Fibroblast of skin of left quadriceps (primary cell): ENCODE measurements at regions not wholly inside any gene's neighbourhood (a gene's known extent, or its start where the extent isn't known, plus 50 kb on each side); places are given as distances from the start of the nearest gene placed in this dataset.

Experiments used
- DNase-seq, 2 experiments: peaks; one replicate each; pipeline ENCODE4 v3.0.0-alpha.2; 2013; ENCODE audit warnings: low read depth in 2 of 2

DNA sequence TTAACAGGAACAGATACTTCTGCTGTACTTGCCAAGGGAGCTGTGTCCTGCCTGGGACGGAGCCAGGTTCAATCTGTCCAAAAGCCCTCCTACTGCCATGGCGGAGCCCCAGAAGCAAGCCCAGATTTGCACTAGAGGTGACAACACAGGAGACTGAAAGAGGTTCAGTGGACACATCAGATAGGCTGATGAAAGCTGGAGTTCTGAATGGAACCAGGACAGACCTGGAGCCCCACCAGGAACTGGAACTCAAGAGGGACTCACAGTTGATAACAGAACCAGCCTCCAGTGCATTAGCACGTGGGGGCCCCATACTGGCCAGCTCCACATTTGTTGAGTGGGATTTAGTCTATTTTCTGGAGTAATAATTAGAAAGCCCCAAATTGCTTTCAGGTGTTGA is 315.5 kb downstream of the ARRDC4 start:
- DNase-seq = no peak

DNA sequence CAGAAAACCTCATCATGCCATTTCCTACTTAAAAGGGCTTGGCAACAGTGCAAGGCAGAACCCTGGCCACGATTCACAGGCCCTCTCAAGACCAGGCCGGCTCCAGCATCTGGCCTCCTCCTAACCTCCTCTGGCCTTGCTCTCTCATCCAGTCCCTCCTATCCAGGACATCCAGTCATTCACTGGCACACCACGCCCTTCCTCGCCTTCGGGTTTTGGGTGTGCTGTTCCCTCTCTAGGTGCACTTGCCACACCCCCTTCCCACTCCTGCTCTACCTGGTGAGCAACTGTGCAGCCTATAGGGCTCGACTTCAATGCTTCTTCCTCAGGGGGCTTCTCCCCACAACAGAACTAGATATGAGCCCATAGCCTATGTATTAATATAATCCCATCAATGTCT is 317.1 kb downstream of the ARRDC4 start:
- no peak for DNase-seq

DNA sequence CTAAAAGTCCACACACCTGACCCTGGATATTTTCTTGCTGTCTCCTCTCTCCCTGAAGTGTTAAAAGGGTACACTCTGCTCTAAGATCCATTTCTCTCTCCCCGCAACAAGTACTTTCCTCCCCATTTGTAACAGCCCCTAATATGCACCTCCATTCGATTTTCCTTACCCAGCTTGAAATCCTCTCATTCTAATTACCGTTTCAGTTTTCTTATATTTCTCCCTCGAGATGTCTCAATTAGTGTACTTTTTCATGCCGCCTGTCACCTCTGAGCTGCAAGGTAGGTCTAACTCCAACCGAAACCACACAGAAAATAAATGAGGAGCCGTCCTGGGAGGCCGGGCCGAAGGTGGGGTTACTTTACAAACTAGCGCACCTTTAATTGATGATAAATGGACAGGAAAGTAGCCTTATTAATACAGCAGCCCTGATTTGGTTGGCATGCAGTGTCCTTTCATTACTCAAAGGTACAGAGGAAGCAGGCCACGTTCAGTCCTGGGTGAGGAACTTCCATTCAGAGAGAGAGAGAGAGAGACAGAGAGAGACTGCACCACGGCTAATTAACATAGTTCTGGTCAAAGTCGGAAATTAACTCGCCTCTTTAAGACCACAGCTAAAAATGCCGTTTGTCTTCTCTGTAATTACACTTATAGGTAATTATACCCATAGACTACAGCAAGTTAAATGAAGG is 319.9 kb downstream of the ARRDC4 start:
- no peak for DNase-seq

DNA sequence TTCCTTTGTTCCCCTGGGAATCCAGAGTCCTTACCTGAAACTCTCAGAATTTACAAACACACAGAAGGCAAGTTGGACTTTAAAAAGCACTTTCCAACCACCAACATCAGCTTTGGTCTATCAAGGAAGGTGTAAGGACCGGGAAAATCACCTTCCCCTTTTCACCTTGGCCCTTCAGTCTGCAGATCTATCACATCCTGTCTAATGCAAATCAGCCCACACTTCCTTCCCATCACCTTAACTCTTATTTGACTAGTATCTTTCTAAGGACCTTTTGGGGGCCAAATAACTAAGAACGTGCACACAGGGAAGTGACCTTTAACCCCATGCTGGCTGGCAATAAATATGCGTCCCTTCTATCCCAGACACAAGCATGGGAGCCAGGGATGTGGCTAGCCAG is 320.6 kb downstream of the ARRDC4 start:
- no peak for DNase-seq

DNA sequence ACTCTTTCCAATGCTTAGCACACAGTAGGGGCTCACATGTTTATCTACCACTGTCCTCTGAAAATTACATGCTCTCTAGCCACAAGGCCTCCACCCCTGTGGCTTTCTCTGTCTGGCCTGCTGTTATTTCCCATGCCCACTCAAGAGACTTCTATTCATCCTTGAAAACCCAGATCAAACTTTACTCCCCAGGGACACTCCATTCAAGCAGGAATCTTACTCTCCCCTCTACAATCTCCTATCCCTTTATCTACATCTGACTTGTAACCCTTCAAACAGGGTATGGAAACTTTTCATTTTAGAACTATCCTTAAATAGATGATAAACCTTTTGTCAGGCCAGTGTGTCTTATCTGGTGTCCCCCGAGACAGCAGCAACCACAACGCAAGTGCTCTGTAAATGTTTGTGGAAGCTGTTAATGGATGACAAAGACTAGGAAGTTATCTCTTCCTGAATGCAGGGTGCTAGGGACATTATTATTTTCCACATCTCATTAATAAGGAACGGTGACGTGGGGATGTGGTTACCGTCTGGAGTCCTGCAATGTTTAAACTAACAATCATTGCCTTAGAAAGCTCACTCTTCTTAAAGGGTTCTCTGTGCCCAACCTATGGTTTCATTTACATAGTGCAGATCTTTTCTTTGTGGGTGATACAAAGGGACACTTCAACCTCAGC is 322.3 kb downstream of the ARRDC4 start:
- no peak for DNase-seq

DNA sequence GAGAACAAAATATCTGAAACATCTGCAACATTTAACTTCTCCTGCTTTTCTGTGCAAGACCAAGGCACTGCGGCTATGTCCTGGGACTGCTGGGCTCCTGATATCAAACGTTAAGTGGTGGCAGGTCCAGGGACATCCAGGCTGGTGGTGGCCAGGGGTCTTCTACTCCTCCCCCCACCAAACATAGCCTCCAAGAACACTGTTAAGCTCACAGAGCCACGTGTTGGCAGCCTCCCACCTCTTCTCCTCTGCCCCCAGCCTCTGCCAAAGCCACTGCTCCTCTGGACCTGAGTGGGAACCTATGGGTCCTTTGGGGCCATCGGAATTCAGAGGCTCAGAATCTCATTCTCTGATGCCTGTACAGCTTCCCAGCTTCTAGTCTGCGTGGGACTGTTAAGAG is 325.7 kb downstream of the ARRDC4 start:
- DNase-seq = no peak

DNA sequence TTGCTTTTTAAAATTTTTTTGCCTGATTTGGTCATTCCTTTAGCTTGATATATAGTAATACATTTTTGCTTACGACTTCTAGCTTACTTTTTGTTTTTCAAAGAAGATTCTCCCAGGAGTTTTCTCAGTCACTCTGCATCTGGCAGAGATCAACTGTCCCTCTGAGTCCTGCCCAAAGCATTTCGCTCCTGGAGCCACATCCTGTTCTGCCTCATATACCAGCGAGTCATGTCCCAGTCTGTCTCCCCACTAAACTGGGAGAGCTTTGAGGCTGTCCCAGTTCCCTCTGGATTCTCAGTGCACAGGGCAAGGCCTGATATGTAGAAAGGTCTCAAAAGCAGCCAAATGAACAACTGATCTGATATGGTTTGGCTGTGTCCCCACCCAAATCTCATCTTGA is 326.3 kb downstream of the ARRDC4 start:
- DNase-seq = no peak

DNA sequence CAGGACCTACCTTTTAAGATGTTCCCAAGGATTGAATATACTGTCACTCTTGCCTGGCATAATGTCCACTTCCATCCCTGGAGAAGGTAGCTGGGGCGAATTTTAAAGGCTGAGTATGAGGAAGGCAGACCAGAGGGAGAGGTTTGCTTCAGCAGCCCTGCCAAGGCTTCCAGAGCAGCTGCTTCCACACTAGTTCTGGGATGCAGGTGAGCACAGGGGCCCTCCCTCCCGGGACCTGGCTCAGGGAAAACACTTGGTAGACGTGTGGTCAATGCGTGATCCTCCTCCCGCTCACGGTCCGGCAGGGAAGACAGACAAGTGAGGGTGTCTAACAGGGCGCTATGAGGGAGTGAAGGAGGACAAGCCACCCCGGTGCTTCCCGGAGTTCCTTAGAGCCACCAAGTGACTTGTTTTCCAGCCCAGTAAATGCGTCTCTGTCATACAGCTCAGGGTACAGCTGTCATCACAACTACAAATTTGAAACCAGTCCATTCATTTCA is 327.6 kb downstream of the ARRDC4 start:
- no peak for DNase-seq

DNA sequence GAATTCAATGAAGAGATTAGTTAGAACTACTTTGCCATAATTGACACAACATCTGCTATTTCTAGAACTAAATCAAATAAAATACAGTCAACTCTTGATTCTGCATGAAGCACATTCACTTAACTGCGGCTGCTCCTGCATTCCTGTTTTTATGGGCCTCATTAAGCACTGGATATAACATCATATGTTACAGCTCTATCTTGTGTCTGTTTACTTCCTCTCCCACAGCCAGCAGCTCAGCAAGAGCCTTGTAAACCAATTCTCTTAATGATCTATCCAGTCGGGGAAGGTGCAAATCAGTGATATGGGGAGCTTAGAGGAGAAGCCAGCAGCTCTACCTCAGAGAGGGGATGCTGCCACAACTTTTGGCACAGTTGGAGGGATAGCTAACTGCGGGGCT is 329.2 kb downstream of the ARRDC4 start:
- DNase-seq = no peak

DNA sequence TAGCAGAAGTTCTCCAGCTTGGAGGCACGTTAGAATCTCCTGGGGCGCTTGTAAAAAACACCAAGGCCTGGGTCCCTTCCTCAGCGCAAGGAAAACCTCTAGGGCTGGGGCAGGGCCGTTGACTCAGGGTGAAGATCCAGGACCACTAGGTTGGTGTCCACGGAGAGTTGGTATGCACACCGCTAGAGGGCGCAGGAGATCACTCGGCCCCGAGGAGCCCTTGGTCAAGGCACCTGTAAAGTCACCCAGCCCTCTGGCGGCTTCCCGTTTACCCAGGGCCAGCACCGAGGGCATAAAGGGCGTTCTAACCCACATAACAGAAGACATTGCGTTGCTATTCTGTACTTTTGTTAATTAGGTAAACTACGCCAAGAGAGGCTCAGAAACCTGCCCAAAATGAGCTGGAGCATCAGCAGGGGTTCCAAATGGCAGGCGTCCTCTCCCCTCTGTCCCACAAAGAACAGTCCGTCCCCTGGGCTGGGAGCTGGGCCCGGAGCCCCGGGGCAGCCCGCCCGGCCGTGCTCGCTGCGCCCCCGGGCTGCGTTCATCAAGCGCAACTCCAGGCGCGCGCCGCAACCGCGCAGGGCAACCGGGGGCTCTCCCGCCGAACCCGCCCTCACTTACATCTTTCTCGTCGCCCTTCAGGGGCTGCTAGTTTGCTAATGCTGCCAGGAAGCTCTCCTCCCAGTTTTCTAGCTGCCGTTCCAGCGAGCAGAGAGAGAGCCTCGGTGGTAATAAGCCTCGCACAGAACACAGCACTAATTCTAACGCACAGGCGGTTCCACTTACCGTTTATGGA is 332.1 kb downstream of the ARRDC4 start:
- no peak for DNase-seq

DNA sequence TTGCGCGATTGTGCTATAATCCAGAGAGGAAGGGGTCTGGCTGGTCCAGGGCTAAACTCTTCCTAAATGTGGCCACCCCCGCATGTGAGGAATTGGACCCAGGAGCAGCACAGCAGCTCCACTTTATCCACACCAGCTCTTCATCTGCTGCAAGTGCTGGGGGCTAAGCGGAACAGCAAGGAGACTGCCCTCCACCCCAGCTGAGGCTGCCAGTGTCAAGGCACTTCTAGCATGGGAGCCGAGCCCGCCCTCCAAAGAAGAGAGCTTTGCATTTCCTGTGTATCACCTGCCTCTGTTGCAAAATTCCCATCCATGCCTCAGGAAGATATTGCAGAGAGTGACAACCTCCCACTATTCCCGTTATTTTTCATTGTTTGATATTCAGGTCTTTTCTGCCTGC is 333.6 kb downstream of the ARRDC4 start:
- no peak for DNase-seq

DNA sequence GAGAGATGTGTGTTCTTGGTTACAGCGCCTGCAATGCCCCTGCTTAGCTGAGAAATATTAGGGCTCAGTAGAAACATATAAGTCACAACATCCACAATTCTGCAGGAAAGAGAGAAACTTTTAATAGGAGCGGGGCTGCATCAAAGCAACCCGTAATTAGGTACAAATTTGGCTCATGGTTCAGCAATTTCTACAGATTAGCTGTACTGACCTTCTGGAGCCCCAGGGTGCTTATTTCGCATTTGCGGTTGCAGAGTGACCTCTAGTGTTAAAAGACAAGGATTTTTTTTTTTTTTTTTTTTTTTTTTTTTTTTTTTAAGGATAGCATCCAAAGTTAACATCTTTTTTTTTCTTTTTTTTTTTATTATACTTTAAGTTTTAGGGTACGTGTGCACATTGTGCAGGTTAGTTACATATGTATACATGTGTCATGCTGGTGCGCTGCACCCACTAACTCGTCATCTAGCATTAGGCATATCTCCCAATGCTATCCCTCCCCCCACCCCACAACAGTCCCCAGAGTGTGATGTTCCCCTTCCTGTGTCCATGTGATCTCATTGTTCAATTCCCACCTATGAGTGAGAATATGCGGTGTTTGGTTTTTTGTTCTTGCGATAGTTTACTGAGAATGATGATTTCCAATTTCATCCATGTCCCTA is 334.7 kb downstream of the ARRDC4 start:
- peak; percentile 8 to 16 for DNase-seq

DNA sequence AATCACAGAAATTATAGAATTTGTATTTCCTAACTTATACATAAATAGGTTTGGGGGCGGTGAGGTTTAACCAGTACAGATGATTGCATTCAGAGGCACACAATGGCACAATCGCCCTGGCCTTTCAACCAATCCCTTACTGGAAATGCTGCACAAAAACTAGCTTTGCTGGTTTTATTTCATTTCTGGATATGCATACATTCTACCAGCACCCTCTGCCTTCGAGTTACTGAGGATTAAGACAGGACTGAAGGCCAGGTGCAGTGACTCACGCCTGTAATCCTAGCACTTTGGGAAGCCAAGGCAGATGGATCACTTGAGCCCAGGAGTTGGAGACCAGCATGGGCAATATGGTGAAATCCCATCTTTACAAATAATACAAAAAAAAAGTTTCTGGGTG is 336.1 kb downstream of the ARRDC4 start:
- no peak for DNase-seq

DNA sequence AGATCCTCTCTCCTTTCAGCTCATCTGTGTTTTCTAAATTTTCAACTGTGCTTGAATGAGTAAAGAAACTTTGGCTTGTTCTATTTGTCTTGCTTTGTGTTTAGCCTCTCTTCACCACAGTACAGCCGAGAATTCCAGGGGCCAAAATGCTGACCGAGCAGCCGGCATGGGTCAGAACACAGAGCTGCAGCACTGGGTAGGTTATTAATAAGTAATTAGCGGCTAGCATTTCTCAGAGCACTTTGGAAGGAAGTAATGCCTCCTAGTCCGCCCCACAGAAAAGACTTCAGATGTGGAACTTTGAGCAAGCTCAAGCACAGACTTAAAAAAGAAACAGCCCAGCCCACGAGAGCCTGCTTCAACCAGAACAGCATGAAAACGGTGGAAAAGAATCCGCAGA is 343.9 kb downstream of the ARRDC4 start:
- no peak for DNase-seq

DNA sequence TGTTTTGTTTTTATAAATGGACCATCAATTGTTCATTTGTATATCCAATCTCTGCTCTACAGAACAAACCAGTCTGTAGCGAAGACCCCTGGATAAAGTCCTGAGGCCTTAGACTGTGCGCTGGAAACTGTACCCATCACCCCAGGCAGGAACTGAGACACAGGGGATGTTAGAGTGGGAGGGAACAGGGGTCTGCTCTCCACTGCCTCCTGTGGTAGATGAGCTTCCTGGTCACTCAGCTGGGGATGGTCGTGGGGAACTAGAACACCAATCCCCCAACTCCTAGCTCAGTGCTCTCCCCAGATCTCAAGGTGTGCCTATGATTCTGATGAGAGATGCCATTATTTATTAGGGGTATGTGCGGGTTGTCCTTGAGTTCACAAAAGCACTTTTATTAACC is 340.2 kb upstream of the IGF1R start:
- DNase-seq = no peak

DNA sequence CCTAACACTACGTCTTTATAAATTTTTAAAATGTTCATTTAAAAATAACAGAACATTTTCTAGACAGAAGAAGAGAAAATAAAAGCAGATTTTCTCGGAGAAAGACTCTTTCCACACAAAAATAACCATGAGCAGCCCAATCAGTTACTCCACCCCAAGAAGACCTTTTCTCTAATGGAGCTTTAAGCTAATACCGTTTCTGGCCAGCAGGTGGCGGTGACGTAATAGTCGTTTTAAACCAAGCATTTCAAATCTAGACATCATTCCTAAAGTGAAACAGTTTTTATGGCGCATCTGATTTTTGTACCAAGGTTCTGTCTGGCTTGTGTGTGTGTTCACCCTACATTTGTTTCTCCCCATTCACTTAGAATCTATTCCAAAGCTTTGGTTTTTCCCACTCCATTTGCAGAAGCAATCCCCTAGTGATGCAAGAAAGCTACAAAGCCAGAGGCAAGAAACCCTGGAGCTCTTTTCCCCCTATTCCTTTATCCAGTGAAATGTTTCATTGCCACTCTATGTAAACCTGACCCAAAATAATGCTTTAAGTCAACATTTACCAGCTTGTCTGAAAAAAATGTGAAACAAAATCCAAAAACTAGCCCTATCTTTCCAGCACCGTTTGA is 336.7 kb upstream of the IGF1R start:
- DNase-seq = peak; percentile 52 to 57

DNA sequence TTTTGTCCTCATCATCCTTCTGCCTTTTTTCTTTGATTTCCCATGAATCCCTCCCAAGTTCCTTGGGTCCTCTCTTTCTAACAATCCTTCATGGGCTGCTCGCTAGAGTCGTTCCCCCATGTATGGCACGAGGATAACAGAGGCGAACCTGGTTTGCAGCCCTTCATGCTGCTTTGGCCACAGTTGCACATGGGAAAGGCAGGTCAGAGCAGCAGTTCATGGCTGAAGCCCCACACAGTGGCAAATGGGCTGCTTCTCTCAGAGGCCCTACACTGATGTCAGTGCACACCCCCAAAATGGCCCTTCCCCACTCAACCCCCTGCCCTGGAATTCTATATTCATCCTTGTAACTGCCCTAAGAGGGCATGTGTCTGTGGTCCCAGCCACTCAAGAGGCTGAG is 335.4 kb upstream of the IGF1R start:
- DNase-seq = no peak

DNA sequence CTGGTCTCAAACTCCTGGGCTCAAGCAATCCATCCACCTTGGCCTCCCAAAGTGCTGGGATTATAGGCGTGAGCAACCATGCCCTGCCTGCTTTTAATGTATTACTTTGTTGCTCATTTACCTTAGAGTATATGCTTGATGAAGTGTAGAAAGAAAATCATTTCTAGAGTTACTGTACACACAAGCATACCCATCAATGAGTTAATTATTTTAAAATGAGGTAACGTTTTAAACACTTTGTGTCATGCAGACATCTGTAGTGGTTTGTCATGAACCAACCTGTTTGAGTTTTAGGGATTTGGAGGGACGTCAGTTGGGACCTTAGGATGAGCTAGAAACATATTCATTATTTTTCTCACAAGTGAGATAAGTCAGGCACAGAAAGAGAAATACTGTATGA is 332.4 kb upstream of the IGF1R start:
- DNase-seq = no peak

DNA sequence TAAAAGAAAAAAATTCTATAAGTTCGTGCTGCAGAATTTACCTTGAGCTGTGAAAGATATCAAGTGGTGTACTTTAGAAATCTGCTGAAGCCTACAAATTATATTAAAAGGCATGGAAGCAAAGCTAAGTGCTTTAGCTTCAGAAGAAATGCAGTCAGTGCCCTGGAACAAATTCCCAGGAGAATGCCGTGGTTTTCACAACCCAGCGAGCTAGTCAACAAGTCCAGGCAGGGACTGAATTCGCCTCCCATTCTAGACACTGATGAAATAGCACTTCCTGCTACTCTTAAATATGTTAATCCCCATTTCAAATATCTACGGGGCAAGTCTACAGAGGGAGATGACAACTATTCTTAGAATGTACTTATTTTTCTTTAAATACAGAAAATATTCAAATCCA is 326.4 kb upstream of the IGF1R start:
- no peak for DNase-seq

DNA sequence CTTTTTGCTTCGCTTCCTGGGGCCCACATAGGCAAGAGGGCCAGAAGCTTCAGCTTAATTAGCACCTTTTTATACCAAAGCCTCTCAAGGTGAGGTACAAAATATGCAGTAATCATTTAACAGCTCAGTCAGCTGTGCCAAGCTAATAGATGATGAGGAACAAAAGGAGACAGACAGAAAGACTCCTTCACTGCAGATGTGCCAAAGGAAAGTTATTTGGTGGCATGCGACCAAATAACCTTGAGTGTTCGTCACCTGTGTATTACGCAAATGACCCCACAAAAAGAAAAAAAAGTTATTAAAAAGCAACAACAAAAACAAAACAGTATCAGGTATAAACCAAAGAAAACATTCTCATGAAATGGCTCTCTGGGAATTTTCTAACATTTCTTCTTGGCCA is 325.8 kb upstream of the IGF1R start:
- DNase-seq = no peak

DNA sequence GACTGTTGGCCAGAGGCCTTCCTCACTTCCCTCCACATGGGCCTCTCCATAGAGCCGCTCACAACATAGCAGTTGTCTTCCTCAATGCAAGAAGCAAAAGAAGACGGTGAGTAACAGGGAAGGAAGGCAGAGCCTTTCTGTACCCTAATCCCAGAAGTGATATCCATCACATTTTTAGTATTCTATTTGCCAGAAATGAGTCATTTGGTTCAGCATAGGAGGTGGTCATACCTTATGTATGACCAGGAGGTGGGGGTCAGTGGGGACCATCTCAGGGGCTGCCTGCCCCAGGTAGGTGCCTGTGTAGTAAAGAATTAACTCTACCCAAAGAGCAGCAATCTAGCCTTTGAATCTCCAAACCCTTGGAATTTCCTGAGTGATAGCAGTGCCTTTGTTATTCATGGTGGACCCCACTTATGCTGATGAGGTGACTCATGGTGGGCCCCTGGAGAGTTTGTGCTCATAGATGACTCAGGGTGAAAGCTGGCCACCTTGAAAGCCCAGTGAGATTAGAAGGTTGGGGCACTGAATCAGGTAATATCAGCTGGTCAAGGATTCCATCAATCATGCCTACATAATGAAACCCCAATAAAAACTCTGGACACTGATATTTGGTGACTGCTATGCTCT is 323.9 kb upstream of the IGF1R start:
- no peak for DNase-seq
